IgD-negative memory B cell (primary cell): ENCODE measurements at regions not wholly inside any gene's neighbourhood (a gene's known extent, or its start where the extent isn't known, plus 50 kb on each side); places are given as distances from the start of the nearest gene placed in this dataset.
"Not testable (repeated sequence)": the region's sequence is repeated elsewhere in the genome, so short reads cannot be mapped to it uniquely, and the experiment has no call there.

ENCODE experiments used
- H3K27ac Mint-ChIP-seq, 3 donors: one replicate each; pipeline ENCODE4 v1.8.0; 2020 to 2022; ENCODE audit warnings: mild to moderate bottlenecking in 3 of 3, mixed read lengths in 3 of 3, moderate library complexity in 1 of 3
- H3K27me3 Mint-ChIP-seq: one replicate; pipeline ENCODE4 v1.8.0; 2021; ENCODE audit warnings: mixed read lengths
- H3K36me3 Mint-ChIP-seq: one replicate; pipeline ENCODE4 v1.8.0; 2020; ENCODE audit warnings: mild to moderate bottlenecking, mixed read lengths
- H3K4me1 Mint-ChIP-seq, 3 donors: one replicate each; pipeline ENCODE4 v1.8.0; 2020 to 2022; ENCODE audit warnings: mixed read lengths in 3 of 3, mild to moderate bottlenecking in 1 of 3
- H3K4me3 Mint-ChIP-seq, 4 donors: one replicate each; pipeline ENCODE4 v1.8.0; 2020 to 2022; ENCODE audit warnings: mild to moderate bottlenecking in 4 of 4, mixed read lengths in 4 of 4, moderate library complexity in 3 of 4
- H3K9me3 Mint-ChIP-seq, 3 donors: one replicate each; pipeline ENCODE4 v1.8.0; 2020 to 2021; ENCODE audit warnings: mixed read lengths in 3 of 3, mild to moderate bottlenecking in 1 of 3

- H3K4me1 Mint-ChIP-seq: no peaks in the 10 kb centered on the region
- no peaks in the 10 kb centered on the region for H3K36me3 Mint-ChIP-seq
- H3K27me3 Mint-ChIP-seq: no peaks in the 10 kb centered on the region
- no peak overlapping the region for H3K27ac Mint-ChIP-seq
- H3K4me3 Mint-ChIP-seq: no peak overlapping the region
- H3K9me3 Mint-ChIP-seq: peaks cover 0 to 6% (median 1%) of the 10 kb centered on the region in 3 donors
Measured at GRCh38 chr12:76936275-76937193, 57.7 kb upstream of the CSRP2 start.

GRCh38 chr12:76933392-76933791 lies 54.6 kb upstream of the CSRP2 start:
- H3K4me1 Mint-ChIP-seq, H3K36me3 Mint-ChIP-seq, H3K27me3 Mint-ChIP-seq, H3K4me3 Mint-ChIP-seq, H3K27ac Mint-ChIP-seq, H3K9me3 Mint-ChIP-seq: not testable (repeated sequence)

GRCh38 chr12:76929499-76929898 lies 50.7 kb upstream of the CSRP2 start:
- no peak overlapping the region for H3K27ac Mint-ChIP-seq
- no peak overlapping the region for H3K4me3 Mint-ChIP-seq
- H3K4me1 Mint-ChIP-seq: no peaks in the 10 kb centered on the region
- peaks cover 0 to 6% (median 1%) of the 10 kb centered on the region in 3 donors for H3K9me3 Mint-ChIP-seq
- no peaks in the 10 kb centered on the region for H3K36me3 Mint-ChIP-seq
- peaks cover 2% of the 10 kb centered on the region for H3K27me3 Mint-ChIP-seq
